Ascending aorta (tissue), 2 donors: ENCODE measurements at regions not wholly inside any gene's neighbourhood (a gene's known extent, or its start where the extent isn't known, plus 50 kb on each side); places are given as distances from the start of the nearest gene placed in this dataset.

Experiments used
- DNase-seq, 2 donors: peaks; one replicate each; pipeline ENCODE4 v3.0.0-alpha.2; 2019; ENCODE audit warnings: low spot score in 2 of 2
- H3K27ac ChIP-seq, 2 donors: fragments of 200-600 bp; sonication (generic); one replicate each; pipeline ENCODE4 v1.5.1; 2016 to 2017; ENCODE audit warnings: mild to moderate bottlenecking in 1 of 2
- H3K27me3 ChIP-seq: fragments of 200-600 bp; sonication (generic); one replicate; pipeline ENCODE4 v1.5.1; 2017
- H3K36me3 ChIP-seq, 2 donors: fragments of 200-600 bp; sonication (generic); one replicate each; pipeline ENCODE4 v1.5.1; 2016
- H3K4me1 ChIP-seq, 2 donors: fragments of 200-600 bp; sonication (generic); one replicate each; pipeline ENCODE4 v1.5.1; 2016 to 2017; ENCODE audit warnings: mild to moderate bottlenecking in 1 of 2
- H3K4me3 ChIP-seq, 2 donors: fragments of 200-600 bp; sonication (generic); one replicate each; pipeline ENCODE4 v1.5.1; 2016 to 2017; ENCODE audit warnings: mild to moderate bottlenecking in 1 of 2
- H3K9me3 ChIP-seq, 2 donors: fragments of 200-600 bp; sonication (generic); one replicate each; pipeline ENCODE4 v1.5.1; 2016
- intact Hi-C: fragments of 100-400 bp; cut with DNase I; formaldehyde crosslinking; loops from one replicate; pipeline ENCODE4 v1.15.1; 2023
- TF ChIP-seq, protein P1 (sequence below), 3 experiments: fragments of 200-600 bp in 2 of 3; fragments of 450-650 bp in 1 of 3; sonication (generic) in 2 of 3; IDR thresholded peaks; one replicate each; pipeline ENCODE4 v1.5.1; 2016 to 2019; ENCODE audit warnings: antibody characterized with exemption in 3 of 3, mild to moderate bottlenecking in 1 of 3, moderate library complexity in 1 of 3

DNA sequence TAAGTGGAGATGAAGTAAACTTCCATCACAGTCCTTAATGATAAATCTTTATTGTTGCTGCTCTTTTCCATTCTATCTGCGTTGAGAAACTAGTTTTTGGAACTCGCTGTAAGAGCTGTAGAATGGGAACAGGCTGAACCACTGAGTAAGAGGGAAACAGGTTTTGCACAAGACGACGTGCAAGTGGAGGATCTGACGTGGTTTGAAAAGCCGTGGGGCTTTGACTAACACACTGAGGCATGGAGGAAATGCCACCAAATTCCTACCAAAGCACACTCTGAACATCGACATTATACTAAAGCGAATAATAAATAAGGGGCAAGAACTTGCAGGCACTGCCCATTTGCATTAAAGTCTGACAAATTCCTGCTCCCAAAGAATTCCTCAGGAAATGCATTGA is 160.6 kb downstream of the KLF6 start:
- peak in 1 of 2 donors; percentile 78 for DNase-seq
- intact Hi-C loops, result loop anchor here (5.0 kb wide), 2 partner anchors 97 to 377 kb away; no protein-coding TSS in a partner anchor

DNA sequence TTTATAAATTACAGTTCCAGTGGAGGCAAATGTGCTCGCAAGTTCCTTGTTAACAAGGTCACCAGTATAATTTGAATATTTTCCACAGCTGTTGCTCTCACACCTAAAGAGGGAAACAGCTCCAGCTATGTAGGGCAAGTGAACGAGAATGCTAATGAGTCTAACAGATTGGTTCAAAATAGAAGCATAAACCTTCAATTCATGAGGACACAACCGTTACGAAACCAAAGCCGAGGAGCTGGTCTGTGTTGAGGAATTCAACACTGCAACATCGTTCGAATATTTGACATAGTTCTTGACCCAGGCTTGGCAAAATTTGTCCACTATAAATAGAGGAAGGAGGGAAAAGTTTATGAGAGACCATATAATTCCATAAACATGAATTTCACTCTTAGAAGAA is 161.3 kb downstream of the KLF6 start:
- H3K36me3 ChIP-seq, result no peaks in the 10 kb centered on the region
- H3K4me3 ChIP-seq, result peak overlapping the region in 1 of 2 donors; percentile 42
- peaks cover 3 to 12% of the 10 kb centered on the region in 2 donors for H3K4me1 ChIP-seq
- DNase-seq, result peak in 1 of 2 donors; percentile 75
- peaks cover 0 to 4% of the 10 kb centered on the region in 2 donors for H3K9me3 ChIP-seq
- H3K27ac ChIP-seq, result peak overlapping the region; percentile 50 to 67
- intact Hi-C loops, result loop anchor here (2.0 to 5.0 kb wide), 3 partner anchors 81 to 376 kb away; no protein-coding TSS in a partner anchor
- TF ChIP-seq, protein P1, sequence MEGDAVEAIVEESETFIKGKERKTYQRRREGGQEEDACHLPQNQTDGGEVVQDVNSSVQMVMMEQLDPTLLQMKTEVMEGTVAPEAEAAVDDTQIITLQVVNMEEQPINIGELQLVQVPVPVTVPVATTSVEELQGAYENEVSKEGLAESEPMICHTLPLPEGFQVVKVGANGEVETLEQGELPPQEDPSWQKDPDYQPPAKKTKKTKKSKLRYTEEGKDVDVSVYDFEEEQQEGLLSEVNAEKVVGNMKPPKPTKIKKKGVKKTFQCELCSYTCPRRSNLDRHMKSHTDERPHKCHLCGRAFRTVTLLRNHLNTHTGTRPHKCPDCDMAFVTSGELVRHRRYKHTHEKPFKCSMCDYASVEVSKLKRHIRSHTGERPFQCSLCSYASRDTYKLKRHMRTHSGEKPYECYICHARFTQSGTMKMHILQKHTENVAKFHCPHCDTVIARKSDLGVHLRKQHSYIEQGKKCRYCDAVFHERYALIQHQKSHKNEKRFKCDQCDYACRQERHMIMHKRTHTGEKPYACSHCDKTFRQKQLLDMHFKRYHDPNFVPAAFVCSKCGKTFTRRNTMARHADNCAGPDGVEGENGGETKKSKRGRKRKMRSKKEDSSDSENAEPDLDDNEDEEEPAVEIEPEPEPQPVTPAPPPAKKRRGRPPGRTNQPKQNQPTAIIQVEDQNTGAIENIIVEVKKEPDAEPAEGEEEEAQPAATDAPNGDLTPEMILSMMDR (IDR thresholded peaks at IDR 0.05), result no peak
- no peaks in the 10 kb centered on the region for H3K27me3 ChIP-seq

More for the DNA sequence above, 160.6 kb downstream of the KLF6 start:
- TF ChIP-seq, protein P1 (IDR thresholded peaks at IDR 0.05), result no peak
- Histone ChIP-seq H3K36me3 (no peaks in the 10 kb centered on the region), H3K27ac (peak overlapping the region; percentile 65 to 67), H3K4me1 (peaks cover 3 to 12% of the 10 kb centered on the region in 2 donors), H3K9me3 (peaks cover 0 to 4% of the 10 kb centered on the region in 2 donors), H3K27me3 (no peaks in the 10 kb centered on the region), H3K4me3 (peak overlapping the region in 1 of 2 donors; percentile 42)

DNA sequence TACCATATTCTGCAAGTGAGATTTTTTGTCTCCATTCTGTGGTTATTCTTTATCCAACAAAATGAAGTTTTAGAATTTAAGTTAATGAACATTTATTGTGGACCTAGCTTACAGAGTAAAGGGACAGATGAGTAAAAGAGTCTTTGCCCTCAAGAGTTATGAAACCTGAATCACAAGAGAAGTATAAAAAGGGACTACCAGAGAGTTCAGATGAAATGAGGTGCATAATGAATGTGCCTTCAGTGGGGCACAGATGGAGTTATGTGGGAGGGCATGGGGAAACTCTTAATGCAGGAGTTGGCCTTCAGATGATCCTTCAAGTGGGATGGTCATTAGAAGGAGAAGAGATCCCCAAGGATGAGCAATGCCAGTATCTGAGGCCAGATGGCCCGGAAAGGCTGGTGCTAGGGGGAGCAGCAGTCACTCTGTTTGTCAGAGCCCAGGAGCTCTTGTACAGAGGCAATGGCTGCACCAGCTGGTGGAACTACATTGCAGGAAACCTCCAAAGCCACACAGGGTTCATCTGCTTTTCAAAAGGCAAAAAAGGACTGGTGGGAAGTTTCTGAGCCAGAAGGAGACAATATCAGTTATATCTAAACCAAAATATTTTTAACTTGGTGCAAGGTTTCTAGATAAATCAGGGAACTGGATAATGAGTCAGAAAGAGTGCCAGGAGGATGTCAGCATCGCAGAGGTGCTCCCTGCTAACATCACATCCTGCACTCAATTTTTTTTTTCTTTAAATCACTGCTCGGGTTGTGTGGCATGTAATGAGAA is 162.0 kb downstream of the KLF6 start:
- no peak for DNase-seq
- Histone ChIP-seq H3K4me3 (no peak overlapping the region), H3K27ac (peak overlapping the region; percentile 50 to 67), H3K36me3 (no peaks in the 10 kb centered on the region), H3K9me3 (peaks cover 0 to 4% of the 10 kb centered on the region in 2 donors), H3K4me1 (peaks cover 3 to 12% of the 10 kb centered on the region in 2 donors), H3K27me3 (no peaks in the 10 kb centered on the region)
- intact Hi-C loops, result loop anchor here (2.0 to 5.0 kb wide), 3 partner anchors 80 to 376 kb away; no protein-coding TSS in a partner anchor
- TF ChIP-seq, protein P1 (IDR thresholded peaks at IDR 0.05), result no peak

DNA sequence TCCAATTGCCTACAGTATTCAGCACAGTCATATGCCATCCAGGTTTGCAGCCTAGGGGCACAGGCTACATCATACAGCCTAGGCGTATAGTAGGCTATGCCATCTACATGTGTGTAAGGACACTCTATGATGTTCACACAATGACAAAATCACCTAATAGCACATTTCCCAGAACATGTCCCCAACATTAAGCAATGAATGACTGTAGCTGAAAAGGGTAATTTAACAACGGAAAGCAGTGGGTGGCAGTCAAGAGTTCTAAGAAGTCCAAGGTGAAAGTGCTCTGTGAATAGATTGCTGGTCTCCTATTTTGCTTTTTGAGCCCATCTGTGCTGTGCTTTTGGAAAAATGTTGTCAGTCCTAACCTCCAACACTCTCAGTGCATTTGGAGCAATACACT is 162.6 kb downstream of the KLF6 start:
- no peaks in the 10 kb centered on the region for H3K27me3 ChIP-seq
- intact Hi-C loops, result loop anchor here (2.0 to 5.0 kb wide), 3 partner anchors 80 to 375 kb away; no protein-coding TSS in a partner anchor
- no peak for DNase-seq
- TF ChIP-seq, protein P1 (IDR thresholded peaks at IDR 0.05), result no peak
- H3K4me3 ChIP-seq, result no peak overlapping the region
- H3K36me3 ChIP-seq, result no peaks in the 10 kb centered on the region
- H3K27ac ChIP-seq, result no peak overlapping the region
- peaks cover 0 to 4% of the 10 kb centered on the region in 2 donors for H3K9me3 ChIP-seq
- H3K4me1 ChIP-seq, result peaks cover 3 to 12% of the 10 kb centered on the region in 2 donors

DNA sequence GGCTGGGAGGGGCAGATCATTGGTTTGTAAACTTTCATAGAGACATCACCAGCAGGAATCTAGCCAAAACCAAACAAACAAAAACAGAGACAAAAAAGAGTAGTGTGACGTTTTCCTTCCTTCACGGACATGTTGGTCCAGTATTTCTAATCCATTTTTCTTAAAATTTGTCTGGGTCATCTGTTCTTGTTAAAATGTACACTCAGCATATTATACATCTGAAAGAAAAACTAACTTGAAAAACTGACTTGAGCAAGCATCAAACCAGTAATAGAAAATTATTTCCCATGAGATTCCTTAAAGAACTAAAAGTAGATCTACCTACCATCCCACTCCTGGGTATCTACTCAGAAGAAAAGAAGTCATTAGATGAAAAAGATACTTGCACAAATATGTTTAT is 164.2 kb downstream of the KLF6 start:
- DNase-seq, result no peak
- Histone ChIP-seq H3K4me3 (no peak overlapping the region), H3K27me3 (no peaks in the 10 kb centered on the region), H3K9me3 (peaks cover 0 to 4% of the 10 kb centered on the region in 2 donors), H3K36me3 (no peaks in the 10 kb centered on the region), H3K27ac (no peak overlapping the region), H3K4me1 (peaks cover 3 to 12% of the 10 kb centered on the region in 2 donors)
- intact Hi-C loops, result loop anchor here (5.0 kb wide), 2 partner anchors 94 to 374 kb away; no protein-coding TSS in a partner anchor
- TF ChIP-seq, protein P1 (IDR thresholded peaks at IDR 0.05), result no peak
